Head of caudate nucleus (tissue), 42 donors: ENCODE measurements at regions not wholly inside any gene's neighbourhood (a gene's known extent, or its start where the extent isn't known, plus 50 kb on each side); places are given as distances from the start of the nearest gene placed in this dataset.
"Not testable (repeated sequence)": the region's sequence is repeated elsewhere in the genome, so short reads cannot be mapped to it uniquely, and the experiment has no call there.

Experiments
- DNase-seq, 42 donors: peaks; one replicate each; pipeline versions ENCODE4 v3.0.0 to v3.0.0-alpha.2; 2020 to 2021; ENCODE audit warnings: mixed read lengths in 7 of 42
- intact Hi-C: fragments of 100-400 bp; cut with DNase I; formaldehyde crosslinking; loops from one replicate; pipeline ENCODE4 v1.15.0; 2022

- DNase-seq, intact Hi-C loops: not testable (repeated sequence)
These were observed 379.0 kb downstream of the BCKDHB start for GRCh38 chr6:80485494-80485893.

GRCh38 chr6:80482056-80482455 lies 375.6 kb downstream of the BCKDHB start:
- intact Hi-C loops, result no loop called here
- no peak for DNase-seq

- no peak for DNase-seq
These were observed 374.1 kb downstream of the BCKDHB start for GRCh38 chr6:80480421-80481157.

GRCh38 chr6:80478030-80478429 lies 371.6 kb downstream of the BCKDHB start:
- intact Hi-C loops, result no loop called here
- DNase-seq, result no peak

More at GRCh38 chr6:80480421-80481157, 374.1 kb downstream of the BCKDHB start:
- intact Hi-C loops, result no loop called here

- no peak for DNase-seq
- intact Hi-C loops, result no loop called here
These were observed 371.1 kb downstream of the BCKDHB start for GRCh38 chr6:80477591-80477990.

- DNase-seq, result no peak
- intact Hi-C loops, result no loop called here
These were observed 365.8 kb downstream of the BCKDHB start for GRCh38 chr6:80472271-80472670.

- intact Hi-C loops, result no loop called here
- DNase-seq, result peak in 6 of 42 donors; percentile 1 to 37 (median 6)
These were observed 363.5 kb downstream of the BCKDHB start for GRCh38 chr6:80469977-80470376.

- no peak for DNase-seq
- intact Hi-C loops, result no loop called here
These were observed 361.9 kb downstream of the BCKDHB start for GRCh38 chr6:80468398-80468797.

GRCh38 chr6:80467408-80467807 lies 360.9 kb downstream of the BCKDHB start:
- intact Hi-C loops, result no loop called here
- DNase-seq, result no peak

GRCh38 chr6:80466981-80467380 lies 360.5 kb downstream of the BCKDHB start:
- intact Hi-C loops, result no loop called here
- no peak for DNase-seq

GRCh38 chr6:80465513-80465912 lies 359.0 kb downstream of the BCKDHB start:
- intact Hi-C loops, result no loop called here
- DNase-seq, result no peak

- no peak for DNase-seq
These were observed 358.4 kb downstream of the BCKDHB start for GRCh38 chr6:80464901-80465300.

GRCh38 chr6:80463197-80463596 lies 356.7 kb downstream of the BCKDHB start:
- intact Hi-C loops, result no loop called here
- no peak for DNase-seq

More at GRCh38 chr6:80464901-80465300, 358.4 kb downstream of the BCKDHB start:
- intact Hi-C loops, result no loop called here

GRCh38 chr6:80460257-80460865 lies 353.9 kb downstream of the BCKDHB start:
- intact Hi-C loops, result no loop called here
- DNase-seq, result no peak

- intact Hi-C loops, result no loop called here
- DNase-seq, result peak in 29 of 42 donors; percentile 3 to 82 (median 36)
These were observed 351.0 kb downstream of the BCKDHB start for GRCh38 chr6:80457439-80457933.

GRCh38 chr6:80456724-80457438 lies 350.4 kb downstream of the BCKDHB start:
- intact Hi-C loops, result no loop called here
- DNase-seq, result no peak

- intact Hi-C loops, result no loop called here
- DNase-seq, result no peak
These were observed 348.3 kb downstream of the BCKDHB start for GRCh38 chr6:80454661-80455365.

- no peak for DNase-seq
- intact Hi-C loops, result no loop called here
These were observed 347.7 kb downstream of the BCKDHB start for GRCh38 chr6:80454197-80454596.

GRCh38 chr6:80449726-80450125 lies 343.3 kb downstream of the BCKDHB start:
- intact Hi-C loops, result no loop called here
- DNase-seq, result no peak
